DMS 273 (cell line): ENCODE measurements at regions not wholly inside any gene's neighbourhood (a gene's known extent, or its start where the extent isn't known, plus 50 kb on each side); places are given as distances from the start of the nearest gene placed in this dataset.
"Not testable (repeated sequence)": the region's sequence is repeated elsewhere in the genome, so short reads cannot be mapped to it uniquely, and the experiment has no call there.

Experiments used
- DNase-seq: peaks from one replicate; lab custom pipeline; 2025; ENCODE audit not compliant: unreplicated experiment; lab: John Stamatoyannopoulos, UW

DNA sequence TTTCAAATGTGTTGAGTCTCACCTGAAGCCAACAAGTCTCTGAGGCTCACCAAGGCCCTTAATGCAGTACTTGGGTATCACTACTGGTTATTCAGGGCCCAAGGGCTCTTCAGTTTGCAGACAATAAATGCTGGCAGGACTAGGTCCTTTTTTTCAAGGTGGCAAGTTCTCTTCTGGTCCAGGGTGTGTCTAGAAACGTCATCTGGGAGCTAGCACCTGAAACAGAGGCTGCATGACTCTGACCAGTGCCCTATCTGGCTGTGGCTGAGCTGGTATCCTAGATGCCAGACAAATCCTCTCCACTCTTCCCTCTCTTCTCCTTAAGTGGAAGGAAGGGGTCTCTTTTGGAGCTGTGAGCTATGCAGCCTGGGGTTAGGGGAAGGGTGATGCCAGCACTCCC is 276.8 kb downstream of the PYDC2 start:
- no peak for DNase-seq

DNA sequence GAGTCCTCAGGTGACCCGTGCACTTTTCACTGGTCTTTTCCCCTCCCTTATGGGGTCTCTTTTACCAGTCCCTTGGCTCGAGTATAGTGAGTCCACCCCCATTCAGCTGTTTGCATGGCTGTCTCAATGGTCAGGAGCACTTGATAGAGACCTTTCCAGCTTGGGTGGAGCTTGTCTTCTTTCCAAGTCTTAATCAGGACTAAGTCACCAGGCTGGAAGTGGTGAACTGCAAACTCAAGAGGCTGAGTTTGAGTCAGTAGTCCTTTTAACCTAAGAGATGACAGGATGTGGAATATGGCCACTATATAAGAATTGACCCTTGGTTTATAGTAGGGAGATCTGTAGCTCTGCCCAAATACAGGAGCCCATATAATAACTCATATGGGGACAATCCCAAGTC is 279.7 kb downstream of the PYDC2 start:
- DNase-seq, result no peak

DNA sequence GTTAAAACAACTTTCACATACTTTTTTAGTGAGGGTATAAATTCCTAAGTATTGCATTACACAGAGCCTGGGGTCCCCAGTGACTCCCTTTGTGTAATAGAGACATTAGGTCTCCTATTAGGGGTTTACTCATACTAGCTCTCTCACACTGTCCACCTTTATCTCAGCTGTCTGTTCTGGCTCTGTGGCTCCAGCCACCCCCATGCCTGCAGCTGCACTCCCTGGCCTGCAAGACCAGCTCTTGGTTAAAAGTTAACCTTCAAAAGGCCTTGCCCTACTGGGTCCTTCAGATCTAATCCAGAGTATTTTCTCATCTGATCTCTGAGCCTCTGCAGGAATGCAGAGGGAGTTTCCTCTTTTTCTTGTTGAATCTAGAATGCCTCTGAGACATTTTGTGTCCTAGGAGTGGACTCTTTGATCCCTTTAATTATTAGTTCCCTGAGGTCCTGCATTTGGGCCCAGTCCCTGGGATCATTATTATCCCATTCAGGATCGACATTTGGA is 280.9 kb downstream of the PYDC2 start:
- DNase-seq, result not testable (repeated sequence)

DNA sequence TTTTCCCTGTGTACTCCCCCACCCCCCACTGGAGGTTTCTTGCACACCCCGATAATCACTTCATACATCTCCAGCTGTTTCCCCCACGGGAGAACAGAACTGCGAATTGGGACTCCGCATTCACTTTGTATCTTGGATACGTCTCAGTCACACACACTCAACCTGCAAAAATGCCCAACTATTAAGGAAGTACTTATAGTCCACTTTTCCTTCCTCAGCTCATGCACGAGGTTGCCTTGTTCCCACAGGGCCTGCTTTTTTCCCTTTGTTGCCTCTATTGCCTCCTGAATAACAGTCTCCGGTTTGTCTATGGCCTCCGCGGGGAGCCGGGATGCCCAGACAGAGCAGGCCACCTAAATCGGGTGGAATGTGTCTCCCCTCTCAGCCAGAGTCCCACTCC is 282.3 kb downstream of the PYDC2 start:
- DNase-seq, result no peak

DNA sequence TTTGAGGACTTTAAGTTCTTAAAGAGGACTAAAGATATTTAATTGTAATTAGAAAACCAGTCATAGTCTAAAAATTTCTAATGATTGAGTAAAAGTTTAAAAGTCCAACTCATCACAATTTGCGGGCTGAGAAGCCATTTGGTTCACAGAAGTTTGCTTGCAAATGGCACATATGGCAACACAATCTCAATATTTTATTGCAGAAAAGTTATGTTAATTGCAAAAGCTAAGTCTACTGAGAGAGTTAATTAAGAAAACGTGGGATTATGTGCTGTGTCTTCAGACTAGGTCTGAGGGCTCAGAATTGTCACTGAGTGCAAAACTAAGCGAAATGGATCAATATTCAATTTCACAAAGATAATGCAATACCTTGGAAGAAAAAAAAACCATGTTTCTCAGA is 289.7 kb downstream of the PYDC2 start:
- DNase-seq, result no peak

DNA sequence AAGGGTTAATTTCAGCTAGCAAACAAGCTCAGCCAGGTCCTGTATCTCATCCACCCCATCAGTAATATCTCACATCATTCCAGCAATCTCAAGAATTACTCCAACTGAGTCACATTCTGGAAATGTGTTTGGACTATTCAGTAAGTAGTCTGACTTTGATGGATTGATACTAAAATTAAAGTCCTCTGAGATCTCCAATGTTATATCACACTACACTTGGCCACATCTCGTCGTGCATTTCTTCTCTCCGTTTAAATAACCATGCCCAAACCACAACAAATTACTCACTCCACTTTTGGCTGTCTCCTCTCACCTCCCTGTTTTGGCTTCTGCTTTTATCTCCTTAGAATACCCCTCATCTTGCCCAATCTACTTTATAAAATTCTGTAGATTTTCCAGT is 292.2 kb downstream of the PYDC2 start:
- no peak for DNase-seq

DNA sequence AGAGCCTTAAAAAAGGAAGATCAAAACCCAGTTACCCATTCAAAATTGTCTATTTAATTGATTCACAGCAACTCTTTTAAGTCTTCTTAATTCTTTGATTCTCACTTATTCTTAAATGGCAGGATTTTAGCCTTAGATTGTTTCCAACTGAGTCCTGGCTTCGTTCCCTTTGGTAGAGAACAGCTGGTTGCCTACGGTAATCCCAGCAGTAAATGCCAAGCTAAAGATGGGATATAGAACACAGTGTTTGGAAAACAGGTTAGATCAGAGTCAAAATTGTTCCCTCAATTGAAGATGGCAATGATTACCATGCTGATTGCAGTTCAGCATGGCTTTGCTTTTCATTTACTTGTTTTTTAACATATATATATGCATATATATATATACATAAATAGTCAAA is 300.9 kb downstream of the PYDC2 start:
- DNase-seq, result no peak

DNA sequence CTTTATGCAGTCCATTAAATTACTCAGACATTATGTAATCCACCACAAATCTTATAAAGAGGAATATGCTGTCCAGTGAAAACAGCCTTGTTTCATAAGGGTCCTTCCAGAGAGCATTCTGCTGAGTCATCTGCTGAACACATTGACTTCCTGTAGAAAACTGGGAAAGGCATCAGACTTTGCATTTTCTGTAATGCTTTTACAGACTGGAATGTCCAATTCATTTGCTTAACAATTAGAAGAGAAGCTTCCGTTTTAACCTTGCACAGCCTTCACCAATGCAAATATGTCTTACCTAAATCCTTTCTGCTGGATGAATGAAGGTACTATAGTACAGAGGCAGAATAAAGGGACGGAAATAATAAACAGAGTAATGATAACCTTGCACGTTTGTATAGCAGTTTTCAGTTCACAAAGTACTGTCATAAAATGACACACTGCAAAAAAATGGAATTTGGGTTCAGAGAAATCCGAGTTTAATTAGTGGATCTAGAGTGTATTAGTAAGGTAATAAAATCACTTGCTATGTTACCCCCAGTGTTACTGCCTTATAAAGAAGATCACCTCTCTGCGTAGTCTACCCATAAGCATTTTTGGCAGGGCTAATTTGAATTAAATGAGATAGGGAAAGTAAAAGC is 301.5 kb downstream of the PYDC2 start:
- DNase-seq, result peak; percentile 5

DNA sequence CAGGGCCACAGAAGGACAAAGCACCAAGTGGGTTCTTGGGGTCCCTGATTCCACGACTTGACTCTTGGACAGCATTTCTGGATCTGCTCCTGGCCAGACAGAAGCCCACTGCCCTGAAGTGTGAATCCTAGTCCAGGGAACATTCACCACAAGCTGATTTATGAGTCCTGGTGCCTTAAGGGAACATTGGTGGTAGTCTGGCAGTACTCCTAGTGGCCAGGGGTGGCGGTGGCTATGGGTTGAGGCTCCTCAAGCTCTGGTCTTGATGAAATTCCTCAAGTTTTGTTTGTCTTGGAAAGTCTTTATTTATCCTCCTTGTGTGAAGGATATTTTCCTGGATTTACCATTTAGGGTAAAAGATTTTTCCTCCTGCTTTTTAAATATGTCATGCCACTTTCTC is 307.5 kb downstream of the PYDC2 start:
- DNase-seq, result peak; percentile 13

DNA sequence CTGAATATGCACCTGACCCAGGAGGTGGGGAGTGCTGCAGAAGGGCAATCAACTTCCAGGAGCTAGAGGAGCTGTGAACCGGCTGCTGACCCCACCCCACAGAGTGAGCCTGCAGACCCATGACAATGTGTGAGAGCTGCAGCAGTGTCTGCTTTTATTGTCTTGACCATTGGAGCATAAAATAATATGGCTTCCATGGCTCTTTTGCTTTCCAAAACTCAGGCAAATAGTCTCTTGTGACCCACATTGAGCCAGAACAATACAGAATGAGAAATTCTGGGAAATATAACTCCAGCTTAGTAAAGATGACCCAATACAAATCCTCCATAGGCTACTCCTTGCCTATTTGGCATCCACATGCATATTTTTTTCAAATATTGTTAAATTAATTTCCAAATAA is 309.6 kb downstream of the PYDC2 start:
- DNase-seq, result no peak

DNA sequence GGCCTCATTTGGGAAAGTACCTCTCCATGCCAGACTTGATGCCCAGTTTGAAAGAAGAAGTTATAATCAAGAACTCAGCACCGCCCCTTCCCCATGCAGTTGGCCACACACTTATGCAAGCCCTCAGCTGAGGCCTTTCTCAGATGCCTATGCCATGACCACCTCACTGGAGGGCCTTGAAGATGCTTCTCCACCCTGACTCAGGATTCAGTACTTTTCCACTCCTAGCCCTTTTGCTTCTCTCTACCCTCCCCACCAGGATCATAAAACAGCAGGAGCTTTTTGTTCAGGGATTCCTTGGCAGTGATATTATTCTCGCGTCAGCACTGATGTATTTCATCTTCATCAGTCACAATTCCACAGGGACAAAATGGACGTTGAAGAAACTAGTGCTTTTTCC is 313.5 kb downstream of the PYDC2 start:
- no peak for DNase-seq

DNA sequence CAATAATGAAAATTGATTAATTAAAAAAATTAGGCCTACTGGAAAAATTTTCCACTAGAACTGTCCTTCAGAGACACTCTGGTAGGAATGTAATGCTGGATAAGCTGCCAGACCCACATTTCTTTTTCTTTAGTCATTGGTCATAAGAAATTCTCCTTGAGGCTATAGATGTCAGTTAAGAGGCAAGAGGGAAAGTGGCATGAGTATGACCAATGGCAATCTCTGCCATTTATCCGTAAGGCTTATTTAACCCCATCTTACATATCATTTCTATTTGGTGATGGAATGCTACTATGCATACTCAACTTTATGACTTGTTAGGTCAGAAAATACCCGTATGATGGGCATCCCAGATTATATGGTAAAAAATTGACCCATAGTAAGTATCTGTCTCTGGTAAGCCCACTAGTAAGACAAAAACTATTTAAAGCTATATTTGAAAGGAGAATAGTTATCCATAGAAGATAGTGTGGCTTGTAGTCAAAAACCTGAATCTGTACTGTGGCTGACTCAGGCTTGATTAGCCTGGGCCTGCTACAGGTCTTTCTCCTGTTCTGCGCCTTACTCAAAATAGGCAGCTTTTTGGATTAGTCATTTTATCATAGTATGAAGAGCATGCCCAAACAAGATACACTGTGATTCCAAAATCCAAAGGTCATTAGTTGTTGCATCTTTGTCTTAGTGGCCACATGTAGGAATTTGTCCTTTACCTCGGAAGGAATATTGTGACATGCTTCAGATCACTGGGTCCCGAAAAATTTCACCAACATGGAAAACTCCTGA is 314.7 kb downstream of the PYDC2 start:
- DNase-seq, result no peak

DNA sequence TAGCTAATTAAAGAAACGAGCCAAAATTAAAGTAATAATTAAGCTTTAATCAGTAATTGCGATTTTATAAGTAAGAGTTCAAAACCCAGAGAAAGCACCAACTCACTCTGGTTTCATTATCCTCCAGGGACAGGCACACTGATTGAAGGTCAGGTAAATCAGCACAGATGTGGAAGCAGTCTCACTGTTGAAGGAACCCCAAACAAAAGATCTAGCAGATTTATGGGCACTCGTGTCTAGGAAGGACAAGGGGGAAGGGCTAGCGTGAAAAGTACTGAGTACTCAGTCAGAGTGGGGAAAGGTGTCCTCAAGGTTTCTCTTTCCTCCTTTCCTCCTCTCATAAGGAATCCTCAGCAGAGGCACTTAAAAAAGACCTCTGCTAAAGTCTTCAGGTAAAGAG is 320.1 kb downstream of the PYDC2 start:
- no peak for DNase-seq

DNA sequence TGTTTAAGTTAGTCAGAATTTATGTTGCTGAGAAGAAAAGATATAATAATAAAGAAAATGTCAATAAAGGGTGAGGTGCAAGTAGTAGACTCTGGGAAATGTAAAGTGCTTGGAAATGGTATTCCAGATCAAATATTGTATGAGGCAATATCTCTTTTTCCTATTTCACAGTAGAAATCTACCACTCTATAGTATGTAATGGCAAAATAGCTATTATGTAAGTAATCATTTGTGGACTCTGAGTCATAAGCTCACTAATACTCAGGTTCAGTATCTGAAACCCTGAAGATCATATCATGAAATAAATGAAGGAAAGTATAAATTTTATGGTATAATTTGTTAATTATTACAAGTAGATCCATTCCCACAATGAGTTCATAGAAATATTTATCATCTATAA is 322.1 kb downstream of the PYDC2 start:
- DNase-seq, result no peak

DNA sequence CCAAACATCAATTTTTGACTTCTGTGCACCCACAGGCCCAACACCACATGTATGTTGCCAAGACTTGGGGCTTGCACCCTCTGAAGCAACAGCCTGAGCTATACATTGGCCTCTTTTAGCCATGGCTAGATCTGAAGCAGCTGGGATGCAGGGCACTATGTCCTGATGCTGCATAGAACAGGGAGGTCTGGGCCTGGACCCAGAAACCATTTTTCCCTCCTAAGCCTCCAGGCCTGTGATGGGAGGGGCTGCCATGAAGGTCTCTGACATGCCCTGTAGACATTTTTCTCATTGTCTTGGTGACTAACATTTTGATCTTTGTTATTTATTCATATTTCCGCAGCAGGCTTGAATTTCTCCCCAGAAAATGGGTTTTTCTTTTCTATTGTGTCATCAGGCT is 330.0 kb downstream of the PYDC2 start:
- no peak for DNase-seq

DNA sequence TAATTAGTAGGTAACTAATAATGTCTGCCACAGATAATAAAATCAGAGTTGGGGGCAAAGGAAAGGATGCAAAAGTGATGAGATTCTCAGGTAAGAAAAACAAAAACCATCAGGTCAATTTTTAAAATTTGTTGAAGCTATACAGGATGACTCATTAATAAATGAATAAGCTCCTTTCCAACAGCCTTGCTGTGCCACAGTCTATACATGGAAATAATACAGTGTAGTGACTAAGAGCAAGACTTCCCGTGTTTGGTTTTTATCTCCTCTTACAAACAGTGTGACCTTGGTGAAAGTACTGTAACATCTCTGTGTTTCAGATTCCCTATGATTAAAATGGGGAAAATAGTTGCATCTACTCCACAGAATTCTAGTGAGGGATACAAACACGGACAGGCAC is 331.6 kb downstream of the PYDC2 start:
- DNase-seq, result no peak

DNA sequence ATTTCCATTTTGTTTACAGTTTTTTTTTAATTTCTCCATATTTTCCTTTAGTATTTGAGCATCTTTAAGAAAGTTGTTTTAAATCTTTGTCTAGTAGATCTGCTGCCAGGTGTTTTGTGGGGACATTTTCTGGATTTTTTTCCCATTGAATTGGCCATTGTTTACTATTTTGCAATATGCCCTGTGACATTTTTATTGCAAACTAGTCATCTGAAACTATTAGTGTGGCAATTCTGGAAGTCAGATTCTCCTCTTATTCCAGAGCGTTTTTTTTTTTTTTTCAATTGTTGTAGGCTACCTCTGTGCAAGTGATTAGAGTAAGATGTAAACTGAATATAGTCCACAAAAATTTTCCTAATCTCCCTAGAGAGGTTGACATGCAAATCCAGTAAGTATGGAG is 334.2 kb downstream of the PYDC2 start:
- no peak for DNase-seq

DNA sequence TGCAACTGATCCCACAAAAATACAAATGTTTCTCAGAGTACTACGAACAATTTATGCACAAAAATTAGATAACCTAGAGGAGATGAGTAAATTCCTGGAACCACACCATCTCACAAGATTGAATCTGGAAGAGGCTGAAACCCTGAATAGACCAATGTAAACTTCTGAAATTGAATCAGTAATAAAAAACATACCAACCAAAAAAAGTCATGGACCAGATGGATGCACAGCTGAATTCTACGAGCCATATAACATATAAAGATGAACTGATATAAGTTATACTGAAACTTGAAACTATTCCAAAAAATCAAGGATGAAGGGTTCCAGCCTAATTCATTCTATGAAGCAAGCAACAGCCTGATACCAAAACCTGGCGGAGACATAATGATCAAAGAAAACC is 336.3 kb downstream of the PYDC2 start:
- DNase-seq, result no peak

DNA sequence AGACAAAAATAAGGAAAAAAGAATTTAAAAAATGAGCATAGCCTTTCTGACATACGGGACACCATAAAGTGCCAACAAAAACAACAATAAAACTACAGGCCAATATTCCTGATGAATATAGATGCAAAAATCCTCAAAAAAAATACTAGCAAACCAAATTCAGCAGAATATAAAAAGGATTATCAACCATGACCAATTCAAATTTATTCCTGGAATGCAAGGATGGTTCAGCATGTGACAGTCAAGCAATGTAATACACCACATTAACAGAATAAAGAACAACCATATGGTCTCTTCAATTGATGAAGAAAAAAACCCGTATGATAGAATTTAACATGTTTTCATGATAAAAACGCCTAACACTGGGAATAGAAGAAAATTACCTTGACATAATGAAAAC is 341.7 kb downstream of the PYDC2 start:
- no peak for DNase-seq

DNA sequence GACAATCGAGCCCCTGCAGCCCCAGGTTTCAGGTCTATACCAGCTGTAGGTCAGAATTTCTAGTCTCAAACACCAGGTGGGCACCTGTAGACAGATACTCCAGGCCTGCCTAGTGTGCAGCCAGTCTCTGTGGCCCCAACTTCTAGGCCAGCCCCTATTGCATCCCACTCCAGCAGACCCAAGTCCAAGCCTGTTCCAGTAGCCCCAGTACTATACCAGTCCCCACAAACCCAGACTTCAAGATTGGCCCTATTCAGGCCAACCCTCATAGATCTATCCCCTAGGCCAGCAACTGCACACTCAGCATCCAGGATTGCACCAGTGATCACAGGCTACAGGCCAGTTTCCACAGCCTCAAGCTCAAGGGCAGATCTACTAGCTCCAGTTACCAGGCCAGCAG is 344.0 kb downstream of the PYDC2 start:
- DNase-seq, result no peak

DNA sequence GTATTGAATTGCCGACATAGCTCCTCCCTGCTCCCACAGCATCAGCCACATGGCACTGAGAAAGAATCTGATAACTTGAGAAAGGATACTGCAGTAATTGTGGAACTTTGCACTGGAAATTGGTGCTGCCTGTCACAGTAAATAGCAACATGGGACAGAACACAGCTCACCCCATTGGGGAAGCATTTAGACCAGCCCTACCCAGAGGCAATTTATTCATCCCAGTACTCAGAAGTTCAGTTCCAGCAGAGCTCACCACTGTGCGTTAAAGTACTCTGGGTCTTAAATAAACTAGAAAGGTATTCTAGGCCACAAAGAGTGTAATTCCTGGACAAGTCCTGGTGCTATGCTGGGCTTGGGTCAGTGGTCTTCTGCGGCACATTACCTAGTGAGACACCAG is 347.1 kb downstream of the PYDC2 start:
- DNase-seq, result no peak

DNA sequence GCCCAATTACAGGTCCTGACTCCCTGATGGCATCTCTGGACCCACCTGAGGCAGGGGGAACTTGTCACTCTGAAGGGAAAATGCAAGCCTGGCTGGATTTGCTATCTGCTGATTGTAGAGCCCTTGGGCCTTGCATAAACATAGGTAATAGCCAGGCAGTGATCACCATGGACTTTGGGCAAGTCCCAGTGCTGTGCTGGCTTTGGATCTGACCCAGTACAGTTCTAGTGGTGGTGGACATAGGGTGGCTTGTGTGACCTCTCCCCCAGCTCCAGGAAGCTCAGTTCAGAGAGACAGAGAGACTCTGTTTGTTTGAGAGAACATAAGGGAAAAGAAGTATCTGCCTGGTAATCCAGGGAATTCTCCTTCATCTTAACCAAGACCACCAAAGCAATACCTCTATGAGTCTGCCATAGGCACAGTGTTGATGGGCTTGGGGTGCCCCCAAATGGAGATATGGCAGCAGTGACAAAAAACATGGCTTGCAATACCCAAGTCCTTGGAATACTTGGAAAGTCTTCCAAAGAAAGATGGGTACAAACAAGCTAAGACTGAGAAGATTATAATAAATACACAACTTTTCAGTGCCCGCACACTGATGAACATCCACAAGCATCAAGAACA is 348.5 kb downstream of the PYDC2 start:
- no peak for DNase-seq
